CD14-positive monocyte (primary cell): ENCODE measurements at regions not wholly inside any gene's neighbourhood (a gene's known extent, or its start where the extent isn't known, plus 50 kb on each side); places are given as distances from the start of the nearest gene placed in this dataset.

ENCODE experiments used
- DNase-seq, 3 donors: peaks; one replicate each; pipeline ENCODE4 v3.0.0-alpha.2; 2011 to 2022
- H2AFZ ChIP-seq: 2 replicates; pipeline ENCODE4 v1.6.0; 2012; ENCODE audit warnings: mild to moderate bottlenecking, low read depth, low read length, inconsistent platforms; ENCODE audit not compliant: insufficient read depth, poor library complexity, severe bottlenecking
- H3K27ac ChIP-seq, 2 donors: 1 replicate in 1 of 2; 2 replicates in 1 of 2; pipeline ENCODE4 v1.5.1; 2012 to 2013; ENCODE audit warnings: low read length in 2 of 2, control low read depth in 1 of 2, inconsistent platforms in 1 of 2, low read depth in 1 of 2, mild to moderate bottlenecking in 1 of 2
- H3K27me3 ChIP-seq, 2 donors: one replicate each; pipeline versions ENCODE4 v1.6.0 to v1.6.1; 2011 to 2013; ENCODE audit warnings: low read length in 2 of 2; ENCODE audit not compliant: control insufficient read depth in 2 of 2, insufficient read depth in 2 of 2
- H3K36me3 ChIP-seq, 2 donors: replicated peaks in 1 of 2; 1 replicate in 1 of 2; 2 replicates in 1 of 2; pipeline versions ENCODE4 v1.5.1 to v1.6.1; 2012 to 2013; ENCODE audit warnings: low read length in 2 of 2, control low read depth in 1 of 2, inconsistent platforms in 1 of 2, mild to moderate bottlenecking in 1 of 2; ENCODE audit not compliant: insufficient read depth in 2 of 2, control insufficient read depth in 1 of 2
- H3K4me1 ChIP-seq, 2 donors: 1 replicate in 1 of 2; 2 replicates in 1 of 2; pipeline versions ENCODE4 v1.5.1 to v1.6.1; 2012 to 2013; ENCODE audit warnings: low read length in 2 of 2, control low read depth in 1 of 2, inconsistent platforms in 1 of 2, mild to moderate bottlenecking in 1 of 2, moderate library complexity in 1 of 2; ENCODE audit not compliant: insufficient read depth in 2 of 2, control insufficient read depth in 1 of 2
- H3K4me2 ChIP-seq: replicated peaks from 2 replicates; pipeline ENCODE3; 2012; ENCODE audit warnings: low read length, moderate library complexity, mild to moderate bottlenecking; ENCODE audit not compliant: poor library complexity, severe bottlenecking; ENCODE audit errors: extremely low read depth
- H3K4me3 ChIP-seq, 3 experiments: fragments of 200-600 bp in 1 of 3; sonication (generic) in 1 of 3; replicated peaks in 1 of 3; 1 replicate in 2 of 3; 2 replicates in 1 of 3; pipeline ENCODE4 v1.5.1; 2011 to 2013; ENCODE audit warnings: low read length in 3 of 3, mild to moderate bottlenecking in 3 of 3, control low read depth in 2 of 3, low read depth in 2 of 3, inconsistent platforms in 1 of 3, moderate library complexity in 1 of 3
- H3K79me2 ChIP-seq: 2 replicates; pipeline ENCODE4 v1.6.0; 2012; ENCODE audit warnings: mild to moderate bottlenecking, control low read depth, inconsistent platforms, low read length, moderate library complexity; ENCODE audit not compliant: insufficient read depth
- H3K9ac ChIP-seq: 2 replicates; pipeline ENCODE4 v1.6.0; 2017; ENCODE audit warnings: low read length, mild to moderate bottlenecking; ENCODE audit not compliant: insufficient read depth, poor library complexity, severe bottlenecking
- H3K9me3 ChIP-seq, 2 donors: replicated peaks in 1 of 2; 1 replicate in 1 of 2; 2 replicates in 1 of 2; pipeline versions ENCODE4 v1.5.1 to v1.6.1; 2012 to 2013; ENCODE audit warnings: low read length in 2 of 2, control low read depth in 1 of 2; ENCODE audit not compliant: control insufficient read depth in 1 of 2, insufficient read depth in 1 of 2
- H4K20me1 ChIP-seq: 2 replicates; pipeline ENCODE4 v1.6.0; 2012; ENCODE audit warnings: mild to moderate bottlenecking, low read length, control low read depth, moderate library complexity; ENCODE audit not compliant: insufficient read depth
- H3K27ac Mint-ChIP-seq, 7 donors: one replicate each; pipeline ENCODE4 v1.8.0; 2020; ENCODE audit warnings: mild to moderate bottlenecking in 7 of 7, mixed read lengths in 7 of 7, moderate library complexity in 6 of 7, inconsistent platforms in 2 of 7
- H3K27me3 Mint-ChIP-seq, 3 donors: one replicate each; pipeline ENCODE4 v1.8.0; 2021 to 2022; ENCODE audit warnings: low read depth in 3 of 3, mild to moderate bottlenecking in 3 of 3, mixed read lengths in 3 of 3, moderate library complexity in 3 of 3, inconsistent platforms in 1 of 3
- H3K36me3 Mint-ChIP-seq, 2 donors: one replicate each; pipeline ENCODE4 v1.8.0; 2020; ENCODE audit warnings: mixed read lengths in 2 of 2, inconsistent platforms in 1 of 2, mild to moderate bottlenecking in 1 of 2
- H3K4me1 Mint-ChIP-seq: one replicate; pipeline ENCODE4 v1.8.0; 2020; ENCODE audit warnings: mild to moderate bottlenecking, mixed read lengths
- H3K4me3 Mint-ChIP-seq, 2 donors: one replicate each; pipeline ENCODE4 v1.8.0; 2020; ENCODE audit warnings: mild to moderate bottlenecking in 2 of 2, mixed read lengths in 2 of 2, moderate library complexity in 1 of 2
- H3K9me3 Mint-ChIP-seq, 7 donors: one replicate each; pipeline ENCODE4 v1.8.0; 2020 to 2022; ENCODE audit warnings: mixed read lengths in 7 of 7, mild to moderate bottlenecking in 6 of 7, moderate library complexity in 6 of 7, inconsistent platforms in 2 of 7
- CTCF ChIP-seq: fragments of 200-600 bp; IDR thresholded peaks from one replicate; pipeline ENCODE4 v1.8.0; 2022; ENCODE audit warnings: antibody characterized with exemption, mild to moderate bottlenecking
- WGBS: methylation state at CpG from one replicate; pipeline ENCODE4 v1.1.5; 2013; ENCODE audit warnings: missing lambda C conversion rate; ENCODE audit not compliant: insufficient coverage; 5-methylcytosine and 5-hydroxymethylcytosine counted together
- intact Hi-C, 2 donors: fragments of 100-400 bp; cut with micrococcal nuclease; formaldehyde crosslinking; loops; one replicate each; pipeline versions ENCODE4 v1.15.0 to v1.15.1; 2023

GRCh38 chr6:122258839-122259238 is 140.6 kb upstream of the HSF2 start:
- H3K36me3 Mint-ChIP-seq, result no peaks in the 10 kb centered on the region
- no peaks in the 10 kb centered on the region for H3K36me3 ChIP-seq
- intact Hi-C loops, result no loop called here
- no peak overlapping the region for H2AFZ ChIP-seq
- no peaks in the 10 kb centered on the region for H4K20me1 ChIP-seq
- H3K4me2 ChIP-seq, result no peak overlapping the region
- H3K4me1 ChIP-seq, result no peaks in the 10 kb centered on the region
- no peak for DNase-seq
- H3K27ac ChIP-seq, result no peak overlapping the region
- no peak overlapping the region for H3K27ac Mint-ChIP-seq
- no peaks in the 10 kb centered on the region for H3K4me1 Mint-ChIP-seq
- H3K9me3 ChIP-seq, result no peaks in the 10 kb centered on the region
- no peaks in the 10 kb centered on the region for H3K27me3 ChIP-seq
- no peaks in the 10 kb centered on the region for H3K79me2 ChIP-seq
- peaks cover 0 to 1% (median 0%) of the 10 kb centered on the region in 3 donors for H3K27me3 Mint-ChIP-seq
- H3K9ac ChIP-seq, result no peak overlapping the region
- H3K9me3 Mint-ChIP-seq, result peaks cover 0 to 4% (median 0%) of the 10 kb centered on the region in 7 donors
- no peak for TF ChIP-seq CTCF
- WGBS, result no CpG with 5 or more reads among the region's 3 CpGs
- H3K4me3 ChIP-seq, result no peak overlapping the region
- H3K4me3 Mint-ChIP-seq, result no peak overlapping the region

GRCh38 chr6:122264557-122264956 is 134.9 kb upstream of the HSF2 start:
- Histone ChIP-seq H3K27ac (no peak overlapping the region), H3K4me2 (no peak overlapping the region), H2AFZ (no peak overlapping the region), H3K36me3 (no peaks in the 10 kb centered on the region), H4K20me1 (no peaks in the 10 kb centered on the region), H3K9ac (no peak overlapping the region), H3K4me1 (no peaks in the 10 kb centered on the region), H3K9me3 (peaks cover 0 to 6% of the 10 kb centered on the region in 2 donors), H3K79me2 (no peaks in the 10 kb centered on the region), H3K27me3 (no peaks in the 10 kb centered on the region), H3K4me3 (no peak overlapping the region)
- TF ChIP-seq CTCF, result no peak
- Mint-ChIP-seq H3K9me3 (peaks cover 0 to 7% (median 0%) of the 10 kb centered on the region in 7 donors), H3K27ac (no peak overlapping the region), H3K4me3 (no peak overlapping the region), H3K4me1 (no peaks in the 10 kb centered on the region), H3K36me3 (no peaks in the 10 kb centered on the region), H3K27me3 (peaks cover 0 to 2% (median 0%) of the 10 kb centered on the region in 3 donors)
- intact Hi-C loops, result no loop called here
- DNase-seq, result no peak
- WGBS, result no CpG with 5 or more reads among the region's 2 CpGs
